ENCODE measurements at regions not wholly inside any gene's neighbourhood (a gene's known extent, or its start where the extent isn't known, plus 50 kb on each side); places are given as distances from the start of the nearest gene placed in this dataset.
A peak's percentile ranks its signal among the peaks of the same experiment; 100 is the strongest.

DNA sequence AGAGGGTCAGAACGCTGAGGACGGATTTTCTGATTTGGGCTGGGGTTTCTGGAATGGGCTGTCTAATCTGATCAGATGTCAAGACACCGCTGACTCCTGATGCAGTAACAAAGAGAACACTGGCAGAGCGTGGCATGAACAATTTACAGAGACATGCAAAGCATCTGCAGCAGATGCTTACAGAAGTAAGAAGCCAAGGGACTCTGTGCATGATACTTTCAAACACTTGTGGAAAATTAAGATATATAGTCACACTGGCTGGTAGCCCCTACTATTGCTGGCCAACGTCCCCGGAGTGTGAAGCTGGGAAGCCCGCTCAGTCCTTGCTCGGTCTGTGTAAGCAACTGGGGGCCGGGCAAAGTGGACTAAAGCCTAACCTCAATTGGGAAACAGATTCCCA, 903.7 kb downstream of the BRD1 start:
- no peak for DNase-seq (ENCODE audit: low spot score)
- no peak for ATAC-seq (ENCODE audit: low FRiP score)
- TF ChIP-seq, protein P1, sequence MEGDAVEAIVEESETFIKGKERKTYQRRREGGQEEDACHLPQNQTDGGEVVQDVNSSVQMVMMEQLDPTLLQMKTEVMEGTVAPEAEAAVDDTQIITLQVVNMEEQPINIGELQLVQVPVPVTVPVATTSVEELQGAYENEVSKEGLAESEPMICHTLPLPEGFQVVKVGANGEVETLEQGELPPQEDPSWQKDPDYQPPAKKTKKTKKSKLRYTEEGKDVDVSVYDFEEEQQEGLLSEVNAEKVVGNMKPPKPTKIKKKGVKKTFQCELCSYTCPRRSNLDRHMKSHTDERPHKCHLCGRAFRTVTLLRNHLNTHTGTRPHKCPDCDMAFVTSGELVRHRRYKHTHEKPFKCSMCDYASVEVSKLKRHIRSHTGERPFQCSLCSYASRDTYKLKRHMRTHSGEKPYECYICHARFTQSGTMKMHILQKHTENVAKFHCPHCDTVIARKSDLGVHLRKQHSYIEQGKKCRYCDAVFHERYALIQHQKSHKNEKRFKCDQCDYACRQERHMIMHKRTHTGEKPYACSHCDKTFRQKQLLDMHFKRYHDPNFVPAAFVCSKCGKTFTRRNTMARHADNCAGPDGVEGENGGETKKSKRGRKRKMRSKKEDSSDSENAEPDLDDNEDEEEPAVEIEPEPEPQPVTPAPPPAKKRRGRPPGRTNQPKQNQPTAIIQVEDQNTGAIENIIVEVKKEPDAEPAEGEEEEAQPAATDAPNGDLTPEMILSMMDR (IDR thresholded peaks at IDR 0.05) = no peak

DNA sequence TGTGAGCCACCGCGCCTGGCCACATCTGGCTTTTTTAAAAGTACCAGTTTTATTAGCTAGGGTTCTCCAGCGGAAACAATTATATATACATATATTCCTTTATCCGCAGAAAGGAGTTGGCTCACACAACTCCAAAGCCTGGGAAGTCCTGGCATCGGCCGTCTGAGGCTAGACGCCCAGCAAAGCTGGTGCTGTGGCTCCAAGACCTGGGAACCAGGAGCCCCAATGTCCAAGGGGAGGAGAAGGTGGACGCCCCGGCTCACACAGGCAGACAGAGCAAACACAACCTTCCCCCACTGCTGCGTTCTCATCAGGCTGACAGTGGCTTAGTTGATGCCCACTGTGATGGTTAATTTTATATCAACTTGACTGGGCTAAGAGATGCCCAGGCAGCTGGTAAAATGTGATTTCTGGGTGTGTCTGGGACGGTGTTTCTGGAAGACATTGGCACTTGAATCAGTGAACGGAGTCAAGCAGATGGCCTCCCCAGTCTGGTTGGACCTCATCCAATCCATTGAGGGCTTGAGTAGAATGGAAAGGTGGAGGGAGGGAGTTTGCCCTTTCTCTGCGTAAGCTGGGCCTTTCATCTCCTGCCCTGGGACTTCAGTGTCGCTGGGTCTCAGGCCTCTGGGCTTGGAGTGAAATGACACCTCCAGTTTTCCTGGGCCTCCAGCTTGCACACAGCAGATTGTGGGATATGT, 904.4 kb downstream of the BRD1 start:
- ATAC-seq (ENCODE audit: low FRiP score) (no peak), DNase-seq (ENCODE audit: low spot score) (no peak)
- TF ChIP-seq, protein P1 (IDR thresholded peaks at IDR 0.05) = no peak

DNA sequence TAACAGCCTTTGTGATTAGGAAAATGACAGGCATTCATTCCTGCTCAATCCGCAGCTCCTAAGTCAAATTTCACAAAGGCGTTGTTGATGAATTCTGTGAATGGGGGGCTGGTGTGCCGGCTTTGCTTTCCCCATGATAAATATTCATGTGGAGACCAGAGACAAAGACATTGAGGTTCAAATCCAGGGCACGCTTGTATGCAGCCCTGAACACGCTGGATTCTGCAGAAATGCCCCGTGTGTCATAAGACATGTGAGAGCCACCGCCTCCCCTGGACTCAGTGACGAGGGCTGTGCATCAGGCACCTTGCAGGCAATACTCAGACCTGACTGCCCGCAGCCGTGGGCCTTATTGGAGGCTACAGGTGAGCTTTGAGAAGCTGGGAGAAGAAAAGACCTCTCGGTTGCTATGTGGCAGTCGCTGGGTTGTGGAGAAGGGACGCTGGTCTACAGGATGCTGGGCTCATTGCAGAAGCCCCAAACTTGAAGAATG, 906.2 kb downstream of the BRD1 start:
- ATAC-seq (ENCODE audit: low FRiP score) = peak; percentile 32

DNA sequence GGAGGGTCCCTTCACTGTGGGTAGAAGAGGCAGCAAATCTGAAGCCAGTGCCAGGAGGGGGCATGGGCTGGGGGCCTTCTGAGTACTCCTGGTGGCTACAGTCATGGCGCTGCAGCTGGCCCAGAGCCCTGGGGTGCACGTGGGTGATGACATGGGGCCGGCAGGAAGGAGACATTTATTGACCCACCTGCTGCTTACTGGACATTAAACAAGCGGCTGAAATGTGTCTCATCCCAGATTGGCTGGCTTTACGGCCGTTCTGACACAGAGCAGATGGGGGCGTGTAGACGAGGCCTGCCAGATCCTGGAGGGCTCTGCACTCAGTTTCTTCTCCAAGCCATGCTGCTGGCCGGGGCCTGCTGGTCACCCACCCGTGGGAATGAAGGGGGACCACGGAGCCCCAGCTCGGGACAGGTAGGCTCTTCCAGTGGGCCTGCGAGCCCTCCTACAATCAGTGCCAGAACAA, 906.9 kb downstream of the BRD1 start:
- peak; percentile 32 for ATAC-seq (ENCODE audit: low FRiP score)

More for the DNA sequence above, 906.2 kb downstream of the BRD1 start:
- TF ChIP-seq, protein P1 (IDR thresholded peaks at IDR 0.05) = no peak
- no peak for DNase-seq (ENCODE audit: low spot score)

DNA sequence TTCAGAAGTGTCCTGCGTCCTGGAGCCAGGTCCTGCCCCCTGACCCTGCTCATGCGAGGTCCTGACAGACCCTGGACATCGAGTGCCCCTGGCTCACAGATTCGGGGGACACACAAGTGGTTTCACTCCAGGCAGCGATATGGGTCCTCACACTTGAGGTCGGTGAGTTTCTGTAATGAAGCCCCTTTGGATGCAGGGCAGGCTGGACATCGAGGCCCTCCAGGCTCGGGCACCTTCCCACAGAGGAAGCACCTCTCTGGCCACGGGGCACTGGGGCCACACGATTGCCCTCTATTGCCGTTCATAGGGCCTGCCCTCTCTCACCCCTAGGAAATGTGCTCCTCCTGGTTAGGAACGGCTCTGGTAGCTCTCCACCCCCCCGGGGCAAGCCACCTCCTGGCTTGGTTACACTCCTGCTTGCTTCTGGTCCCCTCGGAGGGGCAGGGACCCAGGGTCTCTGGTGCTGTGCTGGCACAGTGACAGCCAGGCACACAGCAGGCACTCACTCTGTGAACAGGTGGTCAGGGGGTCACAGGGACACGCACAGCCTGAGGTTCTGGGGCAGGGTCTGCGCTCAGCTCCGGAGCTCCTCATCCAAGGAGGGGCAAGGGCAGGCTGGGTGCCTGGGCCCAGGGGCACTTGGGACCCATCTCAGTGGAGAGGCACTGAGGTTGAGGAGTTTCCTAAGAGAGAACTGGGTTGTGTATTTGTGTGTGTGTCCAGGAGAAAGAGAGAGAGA, 907.7 kb downstream of the BRD1 start:
- DNase-seq (ENCODE audit: low spot score) (no peak), ATAC-seq (ENCODE audit: low FRiP score) (no peak)
- TF ChIP-seq, protein P1 (IDR thresholded peaks at IDR 0.05) = no peak

More for the DNA sequence above, 906.9 kb downstream of the BRD1 start:
- TF ChIP-seq, protein P1 (IDR thresholded peaks at IDR 0.05) = no peak
- no peak for DNase-seq (ENCODE audit: low spot score)

DNA sequence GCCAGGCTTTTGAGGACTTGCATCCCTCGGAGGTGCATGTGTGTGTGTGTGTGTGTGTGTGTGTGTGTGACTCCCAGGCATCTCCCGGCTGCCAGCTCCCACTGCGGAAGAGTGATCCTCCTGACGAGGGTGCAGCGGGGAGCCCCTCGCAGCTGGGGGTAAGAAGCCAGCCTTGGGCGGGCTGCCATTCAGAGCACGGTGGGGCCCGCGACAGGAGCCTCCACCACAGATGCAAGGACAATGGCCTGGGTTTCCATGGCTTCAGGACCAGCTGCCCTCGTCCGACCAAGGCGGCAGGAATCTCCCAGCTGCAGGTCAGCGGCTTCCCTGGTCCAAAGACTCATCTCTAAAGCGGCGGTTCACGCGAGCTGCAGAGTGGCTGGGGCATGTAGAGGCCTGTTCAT, 908.5 kb downstream of the BRD1 start:
- TF ChIP-seq, protein P1 (IDR thresholded peaks at IDR 0.05) = no peak
- DNase-seq (ENCODE audit: low spot score) = no peak

More for the DNA sequence above, 908.5 kb downstream of the BRD1 start:
- no peak for ATAC-seq (ENCODE audit: low FRiP score)

All from omental fat pad (tissue), 3 donors.